ENCODE measurements at regions not wholly inside any gene's neighbourhood (a gene's known extent, or its start where the extent isn't known, plus 50 kb on each side); places are given as distances from the start of the nearest gene placed in this dataset.
A peak's percentile ranks its signal among the peaks of the same experiment; 100 is the strongest.

DNA sequence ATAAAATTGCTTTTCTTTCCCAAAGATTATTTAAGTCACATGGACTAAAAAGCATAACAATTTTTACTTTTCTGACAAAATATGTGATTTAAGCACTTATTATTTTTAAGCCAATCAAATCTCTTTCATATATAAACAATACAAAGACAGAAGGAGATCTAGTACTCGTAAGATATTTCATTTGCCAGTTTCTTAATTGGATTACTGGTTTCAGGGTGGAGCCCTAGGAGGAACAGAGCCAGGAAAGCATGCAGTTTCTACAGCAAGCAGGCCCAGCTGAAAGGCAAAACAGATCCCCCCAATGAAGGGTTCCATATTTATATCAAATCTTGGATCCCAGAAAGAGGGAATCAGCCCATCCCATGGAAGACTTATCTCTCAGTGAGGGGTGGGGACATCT is 177.0 kb downstream of the KIF18A start:
- DNase-seq (ENCODE audit: insufficient read length, low spot score) (no peak), FAIRE-seq (no peak)
- TF ChIP-seq POU2F2 (IDR thresholded peaks at IDR 0.05; ENCODE audit: low read depth, low read length) (no peak), POLR2A (IDR thresholded peaks at IDR 0.05; ENCODE audit: low read depth, low read length) (no peak), POLR2AphosphoS5 (IDR thresholded peaks at IDR 0.05; ENCODE audit: low read depth, low read length) (no peak), SPI1 (IDR thresholded peaks at IDR 0.05; ENCODE audit: low read depth, low read length) (no peak), TAF1 (IDR thresholded peaks at IDR 0.05; ENCODE audit: low read depth, low read length) (no peak), PAX5 (IDR thresholded peaks at IDR 0.05; ENCODE audit: insufficient read depth, low read length, severe bottlenecking) (no peak)

DNA sequence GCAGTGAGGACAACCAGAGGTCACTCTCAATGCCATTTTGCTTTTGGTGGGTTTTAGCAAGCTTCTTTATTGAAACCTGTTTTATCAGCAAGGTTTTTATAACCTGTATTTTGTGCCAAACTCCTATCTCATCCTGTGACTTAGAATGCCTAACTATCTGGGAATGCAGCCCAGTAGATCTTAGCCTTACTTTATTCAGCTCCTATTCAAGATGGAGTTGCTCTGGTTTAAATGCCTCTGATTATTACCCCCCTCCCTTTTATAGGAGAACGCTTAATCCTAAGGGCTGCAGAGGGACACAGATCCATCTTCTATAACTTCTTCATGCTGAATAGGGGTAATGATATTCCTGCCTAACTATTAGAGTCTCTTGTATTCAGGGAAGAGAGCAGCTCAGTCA is 179.1 kb downstream of the KIF18A start:
- no peak for FAIRE-seq
- DNase-seq (ENCODE audit: insufficient read length, low spot score): no peak
- TF ChIP-seq SPI1 (IDR thresholded peaks at IDR 0.05; ENCODE audit: low read depth, low read length) (no peak), PAX5 (IDR thresholded peaks at IDR 0.05; ENCODE audit: insufficient read depth, low read length, severe bottlenecking) (no peak), POU2F2 (IDR thresholded peaks at IDR 0.05; ENCODE audit: low read depth, low read length) (no peak), POLR2AphosphoS5 (IDR thresholded peaks at IDR 0.05; ENCODE audit: low read depth, low read length) (no peak), TAF1 (IDR thresholded peaks at IDR 0.05; ENCODE audit: low read depth, low read length) (no peak), POLR2A (IDR thresholded peaks at IDR 0.05; ENCODE audit: low read depth, low read length) (no peak)

DNA sequence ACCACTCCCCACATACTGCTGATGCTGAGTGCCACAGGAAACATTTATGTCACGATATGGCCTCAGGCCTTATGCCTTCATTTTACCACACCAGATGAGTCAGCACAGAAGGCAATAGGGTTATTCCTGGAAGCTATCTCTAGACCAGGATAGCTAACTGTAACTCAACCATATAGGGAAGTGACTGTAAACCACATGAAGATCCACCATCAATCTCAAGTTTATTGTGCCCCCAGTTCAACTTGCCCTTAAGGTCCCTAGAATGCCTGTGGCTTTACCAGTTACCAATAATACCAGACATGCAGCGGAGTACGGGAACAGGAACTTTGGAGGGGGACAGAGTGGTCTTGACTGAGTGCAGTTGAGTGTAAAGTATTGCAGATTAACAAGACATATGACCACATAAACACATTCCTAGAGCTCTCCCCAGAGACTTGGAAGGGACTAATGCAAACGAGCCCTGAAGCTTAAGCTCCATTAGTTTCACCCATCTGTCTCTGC is 180.9 kb downstream of the KIF18A start:
- DNase-seq (ENCODE audit: insufficient read length, low spot score) (no peak), FAIRE-seq (no peak)
- TF ChIP-seq TAF1 (IDR thresholded peaks at IDR 0.05; ENCODE audit: low read depth, low read length) (no peak), POLR2A (IDR thresholded peaks at IDR 0.05; ENCODE audit: low read depth, low read length) (no peak), POLR2AphosphoS5 (IDR thresholded peaks at IDR 0.05; ENCODE audit: low read depth, low read length) (no peak), PAX5 (IDR thresholded peaks at IDR 0.05; ENCODE audit: insufficient read depth, low read length, severe bottlenecking) (no peak), SPI1 (IDR thresholded peaks at IDR 0.05; ENCODE audit: low read depth, low read length) (no peak), POU2F2 (IDR thresholded peaks at IDR 0.05; ENCODE audit: low read depth, low read length) (no peak)

DNA sequence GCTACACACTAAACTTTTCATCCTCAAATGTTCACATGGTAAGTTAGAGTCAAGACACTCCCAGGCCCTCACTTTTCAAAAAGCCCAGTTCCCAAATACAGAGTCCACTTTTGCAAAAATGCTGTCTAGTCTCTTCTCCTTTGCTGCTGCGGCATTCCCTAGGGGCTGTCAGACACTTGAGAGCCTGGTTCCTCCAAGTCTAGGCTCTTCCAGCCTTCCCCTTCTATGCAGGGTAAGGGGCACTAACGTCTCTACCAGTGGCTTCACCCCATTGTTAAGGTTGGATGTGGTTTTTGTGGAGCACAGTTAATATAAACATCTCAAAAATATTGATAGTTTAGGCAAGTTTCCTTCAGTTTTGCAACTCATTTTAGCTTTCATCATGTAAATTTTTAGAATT is 181.5 kb downstream of the KIF18A start:
- DNase-seq (ENCODE audit: insufficient read length, low spot score) (no peak), FAIRE-seq (no peak)
- no peak for TF ChIP-seq SPI1 (IDR thresholded peaks at IDR 0.05; ENCODE audit: low read depth, low read length)
- no peak for TF ChIP-seq POLR2A (IDR thresholded peaks at IDR 0.05; ENCODE audit: low read depth, low read length)
- no peak for TF ChIP-seq TAF1 (IDR thresholded peaks at IDR 0.05; ENCODE audit: low read depth, low read length)
- no peak for TF ChIP-seq POU2F2 (IDR thresholded peaks at IDR 0.05; ENCODE audit: low read depth, low read length)
- TF ChIP-seq POLR2AphosphoS5 (IDR thresholded peaks at IDR 0.05; ENCODE audit: low read depth, low read length): no peak
- no peak for TF ChIP-seq PAX5 (IDR thresholded peaks at IDR 0.05; ENCODE audit: insufficient read depth, low read length, severe bottlenecking)

DNA sequence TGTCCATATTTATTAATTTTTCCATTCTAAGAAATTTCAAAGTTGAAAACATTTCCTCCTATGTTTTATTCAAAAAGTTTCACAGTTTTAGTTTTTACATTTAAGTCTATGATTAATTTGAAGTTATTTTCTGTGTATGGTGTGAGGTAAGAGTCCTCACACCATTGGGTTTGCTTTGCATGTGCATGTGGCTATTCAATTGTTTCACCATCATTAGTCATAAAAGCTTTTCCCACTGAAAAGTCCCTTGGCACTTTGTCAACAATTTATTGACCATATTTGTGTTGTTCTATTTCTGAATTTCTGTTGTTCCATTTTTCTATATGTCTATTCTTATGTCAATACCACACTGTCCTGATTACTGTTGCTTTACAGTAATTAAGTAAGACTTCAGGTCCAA is 186.5 kb downstream of the KIF18A start:
- FAIRE-seq (no peak), DNase-seq (ENCODE audit: insufficient read length, low spot score) (no peak)
- TF ChIP-seq POLR2AphosphoS5 (IDR thresholded peaks at IDR 0.05; ENCODE audit: low read depth, low read length) (no peak), SPI1 (IDR thresholded peaks at IDR 0.05; ENCODE audit: low read depth, low read length) (no peak), PAX5 (IDR thresholded peaks at IDR 0.05; ENCODE audit: insufficient read depth, low read length, severe bottlenecking) (no peak), POLR2A (IDR thresholded peaks at IDR 0.05; ENCODE audit: low read depth, low read length) (no peak), TAF1 (IDR thresholded peaks at IDR 0.05; ENCODE audit: low read depth, low read length) (no peak), POU2F2 (IDR thresholded peaks at IDR 0.05; ENCODE audit: low read depth, low read length) (no peak)

DNA sequence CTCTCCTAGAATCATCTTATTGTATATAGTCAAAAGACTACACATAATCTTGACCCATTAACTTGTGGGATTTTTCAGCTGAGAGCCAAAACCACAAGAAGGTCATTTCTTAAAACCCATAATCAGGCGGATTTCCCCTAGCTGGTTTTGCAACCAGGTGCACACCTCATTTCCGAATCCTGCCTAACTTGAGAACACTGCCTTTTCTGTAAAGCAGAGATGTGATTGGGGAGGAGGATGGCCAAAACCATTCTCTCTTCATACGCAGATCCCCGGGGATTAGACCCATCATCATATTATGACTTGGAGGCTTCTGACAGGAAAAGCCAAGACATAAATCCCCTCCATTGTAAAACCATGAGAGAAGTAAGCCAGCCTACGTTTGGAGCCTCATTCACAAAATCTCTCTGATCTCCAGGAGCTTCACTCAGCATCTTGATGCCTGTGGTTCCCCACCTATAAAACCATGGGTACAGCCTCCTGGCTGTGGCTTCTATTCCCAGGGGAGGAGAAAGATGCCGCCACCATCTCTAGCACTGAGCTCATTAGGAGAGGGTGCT is 191.3 kb downstream of the KIF18A start:
- no peak for TF ChIP-seq SPI1 (IDR thresholded peaks at IDR 0.05; ENCODE audit: low read depth, low read length)
- TF ChIP-seq POU2F2 (IDR thresholded peaks at IDR 0.05; ENCODE audit: low read depth, low read length): 0 out of 2 replicates have a peak, but pooled peaks have one; percentile 24
- FAIRE-seq (peak; percentile 65), DNase-seq (ENCODE audit: insufficient read length, low spot score) (no peak)

DNA sequence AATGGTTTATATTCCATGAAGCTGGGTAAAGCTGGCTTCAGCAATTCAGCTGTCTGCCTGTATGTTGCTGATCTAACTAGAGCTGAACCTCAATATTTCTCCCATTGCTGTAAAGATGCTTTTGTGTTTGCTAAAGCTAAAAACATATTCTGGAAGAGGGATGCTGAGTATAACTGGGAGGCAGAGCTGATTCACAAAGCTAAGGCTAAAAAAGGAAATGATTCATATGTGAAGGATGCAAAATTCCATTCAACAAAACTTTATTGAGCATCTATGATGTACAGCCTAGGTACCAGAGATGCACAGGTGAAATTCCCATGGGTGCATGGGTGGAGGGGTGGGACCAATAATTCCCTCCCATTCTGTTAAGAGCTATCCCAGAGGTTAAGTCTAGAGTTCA is 193.9 kb downstream of the KIF18A start:
- TF ChIP-seq POU2F2 (IDR thresholded peaks at IDR 0.05; ENCODE audit: low read depth, low read length) (no peak), PAX5 (IDR thresholded peaks at IDR 0.05; ENCODE audit: insufficient read depth, low read length, severe bottlenecking) (no peak), TAF1 (IDR thresholded peaks at IDR 0.05; ENCODE audit: low read depth, low read length) (no peak), POLR2AphosphoS5 (IDR thresholded peaks at IDR 0.05; ENCODE audit: low read depth, low read length) (no peak), SPI1 (IDR thresholded peaks at IDR 0.05; ENCODE audit: low read depth, low read length) (no peak), POLR2A (IDR thresholded peaks at IDR 0.05; ENCODE audit: low read depth, low read length) (no peak)
- FAIRE-seq (peak; percentile 35), DNase-seq (ENCODE audit: insufficient read length, low spot score) (no peak)

DNA sequence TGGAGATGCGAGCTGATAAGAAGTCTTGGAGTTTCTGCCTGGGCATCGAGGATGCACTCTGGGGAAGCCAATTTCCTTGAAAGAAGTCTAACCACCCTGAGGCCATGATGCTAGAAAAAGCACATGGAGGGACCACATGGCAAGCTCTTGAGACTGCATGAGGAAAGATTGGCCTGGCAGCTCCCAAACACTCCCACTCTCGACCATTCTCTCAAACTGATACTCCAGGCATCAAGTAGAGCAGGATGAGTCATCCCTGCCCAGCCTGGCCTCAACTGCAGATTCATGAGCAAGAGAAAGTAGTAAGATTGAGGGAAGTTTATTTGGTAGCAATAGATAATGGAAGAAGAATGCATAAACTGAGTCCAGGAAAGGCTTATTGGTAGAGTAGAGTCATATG is 194.3 kb downstream of the KIF18A start:
- no peak for TF ChIP-seq POU2F2 (IDR thresholded peaks at IDR 0.05; ENCODE audit: low read depth, low read length)
- TF ChIP-seq POLR2A (IDR thresholded peaks at IDR 0.05; ENCODE audit: low read depth, low read length): no peak
- no peak for TF ChIP-seq PAX5 (IDR thresholded peaks at IDR 0.05; ENCODE audit: insufficient read depth, low read length, severe bottlenecking)
- no peak for TF ChIP-seq TAF1 (IDR thresholded peaks at IDR 0.05; ENCODE audit: low read depth, low read length)
- no peak for TF ChIP-seq POLR2AphosphoS5 (IDR thresholded peaks at IDR 0.05; ENCODE audit: low read depth, low read length)
- no peak for TF ChIP-seq SPI1 (IDR thresholded peaks at IDR 0.05; ENCODE audit: low read depth, low read length)
- FAIRE-seq: no peak
- DNase-seq (ENCODE audit: insufficient read length, low spot score): no peak

DNA sequence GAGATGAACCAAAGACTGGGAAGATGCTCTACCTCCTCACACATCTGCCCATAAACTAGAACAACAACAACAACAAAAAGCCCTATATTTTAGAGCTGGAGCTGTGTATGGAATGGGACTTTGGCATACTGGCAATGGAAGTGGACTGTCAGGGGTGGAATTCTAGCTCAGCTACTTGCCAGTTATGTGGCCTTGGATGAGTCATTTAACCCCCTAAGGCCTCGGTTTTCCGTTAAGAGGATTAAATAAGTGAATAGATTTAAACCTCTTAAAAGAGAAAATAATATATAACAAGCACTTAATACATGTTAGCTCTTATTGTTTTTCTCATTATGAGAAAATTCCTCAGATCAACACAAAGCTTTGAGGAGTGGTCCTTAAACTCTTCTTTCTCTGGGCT is 195.0 kb downstream of the KIF18A start:
- no peak for TF ChIP-seq POU2F2 (IDR thresholded peaks at IDR 0.05; ENCODE audit: low read depth, low read length)
- no peak for TF ChIP-seq PAX5 (IDR thresholded peaks at IDR 0.05; ENCODE audit: insufficient read depth, low read length, severe bottlenecking)
- no peak for TF ChIP-seq POLR2A (IDR thresholded peaks at IDR 0.05; ENCODE audit: low read depth, low read length)
- no peak for TF ChIP-seq TAF1 (IDR thresholded peaks at IDR 0.05; ENCODE audit: low read depth, low read length)
- TF ChIP-seq SPI1 (IDR thresholded peaks at IDR 0.05; ENCODE audit: low read depth, low read length): no peak
- no peak for TF ChIP-seq POLR2AphosphoS5 (IDR thresholded peaks at IDR 0.05; ENCODE audit: low read depth, low read length)
- no peak for DNase-seq (ENCODE audit: insufficient read length, low spot score)
- FAIRE-seq: no peak
